Progenitor cell of endocrine pancreas (in vitro differentiated cells): ENCODE measurements at regions not wholly inside any gene's neighbourhood (a gene's known extent, or its start where the extent isn't known, plus 50 kb on each side); places are given as distances from the start of the nearest gene placed in this dataset.

Source experiments
- DNase-seq: peaks from one replicate; pipeline ENCODE4 v3.0.0; 2021; ENCODE audit warnings: low spot score; ENCODE audit not compliant: unreplicated experiment
- H3K27ac Mint-ChIP-seq: 2 replicates; pipeline ENCODE4 v1.8.0; 2021; ENCODE audit warnings: mild to moderate bottlenecking, moderate library complexity, mixed read lengths
- H3K27me3 Mint-ChIP-seq: 2 replicates; pipeline ENCODE4 v1.8.0; 2021; ENCODE audit warnings: mixed read lengths
- H3K36me3 Mint-ChIP-seq: 2 replicates; pipeline ENCODE4 v1.8.0; 2022; ENCODE audit warnings: mixed read lengths; ENCODE audit not compliant: insufficient read depth
- H3K4me1 Mint-ChIP-seq: 2 replicates; pipeline ENCODE4 v1.8.0; 2021; ENCODE audit warnings: low read depth, mixed read lengths
- H3K4me3 Mint-ChIP-seq: 2 replicates; pipeline ENCODE4 v1.8.0; 2021; ENCODE audit warnings: low read depth, mild to moderate bottlenecking, moderate library complexity, mixed read lengths
- H3K9me3 Mint-ChIP-seq: 2 replicates; pipeline ENCODE4 v1.8.0; 2021; ENCODE audit warnings: low read depth, mixed read lengths
- TF ChIP-seq, protein P1 (sequence below): fragments of 200-600 bp; sonication (generic); IDR thresholded peaks from one replicate; pipeline ENCODE4 v1.5.0; 2021; ENCODE audit warnings: antibody characterized with exemption, mild to moderate bottlenecking; ENCODE audit not compliant: unreplicated experiment

- Mint-ChIP-seq H3K27ac (no peak overlapping the region), H3K9me3 (no peaks in the 10 kb centered on the region), H3K27me3 (peaks cover 7% of the 10 kb centered on the region), H3K36me3 (no peaks in the 10 kb centered on the region), H3K4me3 (no peak overlapping the region), H3K4me1 (peaks cover 12% of the 10 kb centered on the region)
- TF ChIP-seq, protein P1, sequence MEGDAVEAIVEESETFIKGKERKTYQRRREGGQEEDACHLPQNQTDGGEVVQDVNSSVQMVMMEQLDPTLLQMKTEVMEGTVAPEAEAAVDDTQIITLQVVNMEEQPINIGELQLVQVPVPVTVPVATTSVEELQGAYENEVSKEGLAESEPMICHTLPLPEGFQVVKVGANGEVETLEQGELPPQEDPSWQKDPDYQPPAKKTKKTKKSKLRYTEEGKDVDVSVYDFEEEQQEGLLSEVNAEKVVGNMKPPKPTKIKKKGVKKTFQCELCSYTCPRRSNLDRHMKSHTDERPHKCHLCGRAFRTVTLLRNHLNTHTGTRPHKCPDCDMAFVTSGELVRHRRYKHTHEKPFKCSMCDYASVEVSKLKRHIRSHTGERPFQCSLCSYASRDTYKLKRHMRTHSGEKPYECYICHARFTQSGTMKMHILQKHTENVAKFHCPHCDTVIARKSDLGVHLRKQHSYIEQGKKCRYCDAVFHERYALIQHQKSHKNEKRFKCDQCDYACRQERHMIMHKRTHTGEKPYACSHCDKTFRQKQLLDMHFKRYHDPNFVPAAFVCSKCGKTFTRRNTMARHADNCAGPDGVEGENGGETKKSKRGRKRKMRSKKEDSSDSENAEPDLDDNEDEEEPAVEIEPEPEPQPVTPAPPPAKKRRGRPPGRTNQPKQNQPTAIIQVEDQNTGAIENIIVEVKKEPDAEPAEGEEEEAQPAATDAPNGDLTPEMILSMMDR: no peak
- no peak for DNase-seq
These were observed 142.3 kb upstream of the SASH1 start for GRCh38 chr6:148200293-148200692.

GRCh38 chr6:148200781-148201180 lies 141.9 kb upstream of the SASH1 start:
- Mint-ChIP-seq H3K27me3 (peaks cover 7% of the 10 kb centered on the region), H3K9me3 (no peaks in the 10 kb centered on the region), H3K36me3 (no peaks in the 10 kb centered on the region), H3K27ac (no peak overlapping the region), H3K4me3 (no peak overlapping the region), H3K4me1 (peaks cover 15% of the 10 kb centered on the region)
- TF ChIP-seq, protein P1: no peak
- no peak for DNase-seq

DNA sequence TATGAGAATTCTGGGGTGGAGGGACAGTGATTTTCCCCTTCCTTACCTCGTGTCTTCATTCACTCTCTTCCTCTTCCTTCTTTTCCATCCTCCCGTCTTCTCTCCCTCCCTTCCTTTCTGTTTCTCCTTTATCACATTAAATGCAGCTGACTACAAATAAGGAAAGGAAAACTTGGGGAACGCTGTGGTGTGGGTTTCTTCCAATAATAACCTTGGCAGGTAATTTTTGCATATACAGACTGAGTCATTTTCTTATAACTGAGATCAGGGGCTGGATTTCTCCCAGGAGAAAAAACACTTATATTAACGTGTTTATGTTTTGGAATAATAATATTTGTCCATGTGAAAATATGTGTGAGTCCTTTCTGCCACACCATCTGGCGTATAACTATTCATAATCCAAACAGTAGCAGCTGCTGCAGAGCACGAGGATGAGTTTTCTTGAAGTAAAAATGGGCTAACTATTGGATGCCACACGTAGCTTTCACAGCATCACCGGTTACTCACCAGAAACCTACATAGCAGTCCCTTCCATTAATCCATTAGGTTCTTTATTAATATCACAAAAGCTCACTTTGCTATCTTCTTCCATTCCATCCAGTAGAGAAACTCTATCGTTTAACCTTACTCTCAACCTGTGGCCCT lies 139.2 kb upstream of the SASH1 start:
- H3K4me3 Mint-ChIP-seq: no peak overlapping the region
- no peaks in the 10 kb centered on the region for H3K9me3 Mint-ChIP-seq
- H3K27me3 Mint-ChIP-seq: peaks cover 7% of the 10 kb centered on the region
- TF ChIP-seq, protein P1: no peak
- H3K27ac Mint-ChIP-seq: no peak overlapping the region
- no peaks in the 10 kb centered on the region for H3K36me3 Mint-ChIP-seq
- peaks cover 15% of the 10 kb centered on the region for H3K4me1 Mint-ChIP-seq
- DNase-seq: no peak

DNA sequence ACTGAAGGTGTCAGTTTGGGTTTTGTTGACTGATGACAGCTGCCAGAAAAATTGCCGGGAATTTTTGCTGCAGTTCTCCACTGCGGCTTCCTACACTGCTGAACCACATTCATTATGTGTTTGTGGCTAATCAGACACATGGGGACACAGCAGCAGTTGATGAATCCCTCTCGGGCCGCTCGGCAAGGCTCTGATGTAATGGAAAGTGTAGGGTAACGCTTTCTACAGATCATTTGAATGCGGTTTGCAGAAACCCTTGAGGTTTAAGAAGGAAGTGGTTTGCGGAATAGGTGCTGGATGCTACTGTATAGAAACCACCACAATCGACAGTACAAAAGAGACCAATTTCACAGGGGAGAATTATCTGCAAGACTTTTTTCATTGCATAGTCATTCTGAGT lies 138.7 kb upstream of the SASH1 start:
- Mint-ChIP-seq H3K27ac (no peak overlapping the region), H3K27me3 (peaks cover 7% of the 10 kb centered on the region), H3K9me3 (no peaks in the 10 kb centered on the region), H3K4me1 (peaks cover 15% of the 10 kb centered on the region), H3K4me3 (no peak overlapping the region), H3K36me3 (no peaks in the 10 kb centered on the region)
- TF ChIP-seq, protein P1: no peak
- no peak for DNase-seq

- TF ChIP-seq, protein P1: no peak
- H3K27me3 Mint-ChIP-seq: peaks cover 8% of the 10 kb centered on the region
- H3K27ac Mint-ChIP-seq: no peak overlapping the region
- no peak overlapping the region for H3K4me3 Mint-ChIP-seq
- DNase-seq: no peak
- H3K9me3 Mint-ChIP-seq: no peaks in the 10 kb centered on the region
- no peaks in the 10 kb centered on the region for H3K36me3 Mint-ChIP-seq
- H3K4me1 Mint-ChIP-seq: peaks cover 9% of the 10 kb centered on the region
These were observed 134.3 kb upstream of the SASH1 start for GRCh38 chr6:148208298-148208697.
